GM18502 (cell line): ENCODE measurements at regions not wholly inside any gene's neighbourhood (a gene's known extent, or its start where the extent isn't known, plus 50 kb on each side); places are given as distances from the start of the nearest gene placed in this dataset.
"Not testable (repeated sequence)": the region's sequence is repeated elsewhere in the genome, so short reads cannot be mapped to it uniquely, and the experiment has no call there.

ENCODE experiments used
- ATAC-seq: cut with Tn5 transposase; IDR thresholded peaks from one replicate; pipeline ENCODE4 v1.9.1; 2021; ENCODE audit warnings: mild to moderate bottlenecking; ENCODE audit not compliant: unreplicated experiment, poor library complexity

DNA sequence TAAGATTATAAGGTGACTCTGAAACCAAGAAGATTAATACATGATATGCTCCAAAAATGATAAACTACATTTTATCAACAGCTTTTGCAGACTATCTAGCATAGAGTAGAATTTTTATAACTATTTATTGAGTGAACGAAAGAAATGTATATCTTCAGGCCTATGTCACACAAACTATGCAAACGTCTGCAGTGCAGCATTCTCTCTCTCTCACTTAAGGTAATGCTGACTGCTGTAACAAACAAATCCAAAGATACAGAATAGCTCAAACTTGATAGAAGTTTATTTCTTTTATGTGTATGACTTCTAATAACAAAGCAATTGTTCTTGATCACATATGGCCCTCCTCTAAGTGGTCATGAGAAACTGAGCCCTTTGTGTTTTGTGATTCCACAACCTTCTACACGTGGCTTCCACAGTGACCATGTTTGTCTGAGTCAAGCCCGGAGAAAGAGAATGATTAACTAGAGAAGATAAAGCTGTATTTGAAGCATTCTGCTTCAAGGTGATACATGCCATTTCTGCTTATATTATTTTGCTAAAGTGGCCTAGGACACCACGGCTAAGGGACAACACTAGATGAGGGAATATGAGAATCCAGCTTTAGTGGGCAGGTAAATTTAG lies 1352.7 kb upstream of the TMEM132C start:
- ATAC-seq = no peak

DNA sequence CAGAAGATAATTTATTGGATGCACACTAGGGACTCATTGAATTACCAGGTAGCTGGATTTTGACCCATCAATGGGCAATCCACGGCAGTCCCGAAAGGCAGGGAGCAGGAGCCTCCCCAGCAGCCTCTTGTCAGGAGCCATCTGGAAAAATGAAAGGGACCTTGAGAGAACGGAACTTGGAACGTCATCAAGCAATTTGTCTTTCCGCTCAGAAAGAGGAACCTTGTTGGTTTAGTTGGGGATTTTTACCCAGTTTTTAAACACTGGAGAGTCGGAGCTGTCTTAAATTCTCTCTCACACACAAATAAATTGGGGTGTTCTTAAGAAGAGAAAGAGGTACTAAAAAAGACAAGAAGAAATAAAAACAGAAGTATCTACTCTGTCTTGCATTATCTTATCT lies 1351.7 kb upstream of the TMEM132C start:
- no peak for ATAC-seq

DNA sequence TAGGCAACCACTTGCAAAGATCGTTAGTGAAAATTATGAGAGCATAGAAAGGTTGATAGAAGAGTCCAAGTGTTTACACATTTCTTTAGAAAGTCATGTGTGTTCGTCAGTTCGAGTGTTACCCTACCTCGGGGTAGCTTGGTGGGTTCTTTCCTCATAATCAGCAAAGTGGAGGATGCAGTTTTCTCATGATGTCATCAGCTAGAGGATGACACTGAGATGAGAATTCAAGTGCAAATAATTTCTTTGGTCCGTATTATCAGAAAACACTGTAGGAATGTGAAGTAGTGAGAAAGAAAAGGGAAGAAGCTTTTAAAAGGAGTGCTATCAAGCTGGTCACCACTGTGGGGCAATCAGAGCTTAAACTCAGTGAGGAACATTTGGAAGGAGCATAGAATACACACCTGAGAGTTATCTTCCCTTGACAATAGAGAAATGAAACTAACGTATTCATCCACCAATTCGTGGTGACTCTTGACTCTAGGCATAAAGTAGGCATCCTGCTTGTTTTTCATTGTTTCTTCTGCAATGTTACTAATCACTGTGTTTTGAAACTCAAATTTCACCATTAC lies 1340.9 kb upstream of the TMEM132C start:
- no peak for ATAC-seq

- no peak for ATAC-seq
Measured at GRCh38 chr12:126930234-126930633, 1336.7 kb upstream of the TMEM132C start.

DNA sequence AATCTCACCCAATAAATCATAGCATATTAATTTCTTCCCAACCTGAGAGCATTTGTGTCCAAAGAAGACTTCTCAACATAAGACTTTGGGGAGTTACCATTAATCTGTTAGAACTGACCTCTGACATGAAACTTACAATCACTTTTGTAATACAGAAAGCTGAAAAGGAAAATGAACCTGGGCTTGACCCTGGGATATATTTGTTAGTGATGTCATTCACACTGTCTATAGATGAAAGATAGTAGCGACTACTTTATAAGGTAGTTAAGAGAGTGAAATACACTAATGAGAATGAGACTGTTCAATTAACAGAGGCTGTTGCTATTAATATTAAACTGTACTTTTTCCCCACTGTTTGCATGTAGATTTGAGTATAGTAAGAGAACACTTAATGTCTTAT lies 1334.8 kb upstream of the TMEM132C start:
- no peak for ATAC-seq

- ATAC-seq = no peak
Measured at GRCh38 chr12:126935435-126935834, 1331.5 kb upstream of the TMEM132C start.

DNA sequence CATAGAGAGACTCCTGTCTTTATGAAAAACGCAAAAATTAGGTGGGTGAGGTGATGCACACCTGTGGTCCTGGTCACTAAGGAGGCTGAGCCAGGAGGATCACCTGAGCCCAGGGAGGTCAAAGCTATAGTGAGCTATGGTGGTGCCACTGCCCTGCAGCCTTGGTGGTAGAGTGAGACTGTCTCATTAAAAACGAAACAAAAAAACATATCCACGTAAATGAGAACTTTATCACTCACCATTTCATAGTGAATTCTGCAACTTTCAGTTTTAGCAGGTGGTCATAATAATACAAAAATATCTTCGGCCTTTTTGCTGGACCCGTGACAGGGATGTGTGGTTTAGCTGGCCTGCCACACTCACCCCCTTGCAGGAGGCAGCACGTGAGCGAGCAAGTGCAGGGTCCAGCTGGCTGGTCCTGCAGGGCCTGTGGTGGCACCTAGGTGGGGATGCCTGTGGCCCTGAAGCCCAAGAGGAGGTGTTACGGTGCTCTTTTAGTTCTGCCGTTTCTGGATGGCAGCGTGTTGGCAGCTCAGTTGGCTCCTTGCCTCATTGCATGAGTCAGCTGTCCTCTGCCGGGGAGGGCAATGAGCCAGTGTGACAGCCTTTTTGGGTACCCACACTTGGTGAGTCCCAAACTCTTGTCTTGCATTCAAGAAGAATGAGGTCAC lies 1330.7 kb upstream of the TMEM132C start:
- ATAC-seq = no peak

DNA sequence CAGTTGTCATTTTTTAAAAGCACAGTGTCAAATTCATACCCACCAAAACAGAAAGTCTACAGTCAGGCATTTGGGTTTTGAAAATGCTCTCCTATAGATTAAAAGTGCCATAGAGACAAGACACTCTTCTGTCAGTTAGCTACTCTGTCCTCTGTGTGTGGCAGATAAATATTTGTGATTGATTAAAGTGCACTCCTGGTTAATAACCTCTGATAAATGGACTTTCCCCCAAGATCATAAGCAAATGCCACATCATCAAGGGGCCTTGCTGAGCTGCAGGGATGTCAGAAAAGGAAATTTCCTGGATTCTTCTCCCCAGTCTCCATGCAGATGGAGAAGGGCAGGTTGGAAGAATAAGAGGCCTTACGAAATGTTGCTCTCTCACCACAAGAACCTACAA lies 1329.5 kb upstream of the TMEM132C start:
- no peak for ATAC-seq

DNA sequence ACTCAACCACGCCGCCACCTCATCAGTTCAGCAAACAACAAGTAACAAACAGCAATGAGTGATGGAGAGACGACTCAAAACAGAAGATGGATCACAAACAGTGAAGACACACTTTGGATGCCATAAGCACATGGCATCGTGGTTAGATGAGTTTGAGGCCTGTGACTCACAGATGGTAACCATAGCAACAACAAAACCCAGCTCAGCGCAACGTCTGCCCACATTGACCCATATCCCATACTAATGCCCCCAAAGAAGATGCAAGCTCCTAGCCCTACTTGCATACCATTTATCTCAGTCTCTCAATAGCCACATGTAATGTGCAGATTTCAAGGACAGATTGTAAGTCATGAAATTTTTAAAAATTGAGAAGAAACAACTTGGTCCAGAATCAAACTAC lies 1322.3 kb upstream of the TMEM132C start:
- ATAC-seq = no peak

DNA sequence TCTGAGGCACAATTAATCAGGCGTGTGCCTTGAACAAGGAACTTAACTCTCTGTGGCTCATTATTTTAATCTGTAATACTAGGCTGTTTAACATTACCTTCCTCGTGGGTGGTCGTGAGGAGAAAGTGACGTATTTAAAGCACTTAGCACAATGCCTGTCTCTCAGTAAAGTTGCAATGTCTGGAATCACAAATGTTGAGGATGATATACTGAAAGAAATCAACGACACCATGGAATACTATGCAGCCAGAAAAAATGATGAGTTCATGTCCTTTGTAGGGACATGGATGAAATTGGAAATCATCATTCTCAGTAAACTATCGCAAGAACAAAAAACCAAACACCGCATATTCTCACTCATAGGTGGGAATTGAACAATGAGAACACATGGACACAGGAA lies 1320.0 kb upstream of the TMEM132C start:
- not testable (repeated sequence) for ATAC-seq

DNA sequence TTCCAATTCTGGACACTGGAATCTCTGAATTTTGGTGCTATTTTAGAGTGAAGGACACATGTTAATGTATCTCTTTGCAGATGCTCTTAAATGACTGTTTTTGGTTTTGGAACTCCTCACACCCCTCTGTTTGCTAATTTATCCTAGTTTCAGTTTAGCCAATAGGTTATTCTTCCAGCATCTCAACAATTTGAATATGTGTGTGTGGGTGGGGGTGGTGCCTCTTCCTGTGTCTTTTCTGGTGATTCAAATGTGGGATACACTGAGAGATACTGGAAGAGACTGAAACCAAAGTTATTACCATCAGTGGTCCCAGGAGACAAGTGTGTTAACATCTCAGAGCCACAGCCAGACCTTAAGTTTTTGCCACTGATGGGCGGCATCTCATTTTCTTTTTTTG lies 1317.4 kb upstream of the TMEM132C start:
- ATAC-seq = no peak

GRCh38 chr12:126950266-126950665 lies 1316.7 kb upstream of the TMEM132C start:
- ATAC-seq = no peak

GRCh38 chr12:126952096-126953007 lies 1314.6 kb upstream of the TMEM132C start:
- ATAC-seq = no peak

- no peak for ATAC-seq
Measured at GRCh38 chr12:126953365-126953889, 1313.5 kb upstream of the TMEM132C start.

GRCh38 chr12:126960221-126960620 lies 1306.7 kb upstream of the TMEM132C start:
- no peak for ATAC-seq

DNA sequence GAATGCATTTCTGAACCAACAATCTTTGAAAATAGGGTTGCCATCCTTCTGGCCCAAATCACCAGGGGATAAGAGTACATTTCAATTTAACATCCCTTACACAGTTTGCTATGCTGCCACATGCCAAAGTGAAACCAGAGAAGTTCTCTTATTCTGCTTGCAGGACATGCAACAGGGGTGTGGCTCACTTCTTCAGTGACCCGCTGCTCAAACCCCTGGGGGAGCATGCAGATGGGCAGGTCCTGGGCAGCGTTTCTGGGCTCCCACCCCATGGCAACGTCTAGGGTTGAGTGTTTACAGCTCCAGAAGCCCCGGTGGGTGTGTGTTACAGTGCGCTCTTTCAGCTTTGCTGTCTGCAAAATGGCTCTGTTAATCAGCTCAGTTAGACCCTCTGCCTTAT lies 1306.3 kb upstream of the TMEM132C start:
- ATAC-seq = no peak

- ATAC-seq = no peak
Measured at GRCh38 chr12:126963825-126964224, 1303.1 kb upstream of the TMEM132C start.

GRCh38 chr12:126966498-126966897 lies 1300.5 kb upstream of the TMEM132C start:
- no peak for ATAC-seq

- no peak for ATAC-seq
Measured at GRCh38 chr12:126967152-126967551, 1299.8 kb upstream of the TMEM132C start.

DNA sequence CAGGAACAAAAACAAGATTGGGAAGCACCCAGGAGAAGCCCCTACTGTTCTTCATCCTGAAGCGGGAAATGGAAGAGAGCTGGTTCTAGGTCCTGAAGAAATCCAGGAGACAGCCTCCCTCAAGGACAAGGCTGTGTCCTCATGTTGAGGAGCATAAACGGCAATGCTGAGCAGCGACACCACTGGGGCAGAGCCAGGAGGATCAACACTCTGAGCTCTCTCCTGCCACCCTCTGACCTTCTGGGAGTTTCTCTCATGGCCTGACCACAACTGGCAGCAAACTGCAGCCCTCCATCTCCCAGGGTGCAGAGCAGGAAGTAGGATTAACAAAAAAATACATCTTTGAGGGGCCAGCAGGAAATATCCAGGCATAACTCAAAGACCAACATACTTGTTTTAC lies 1292.2 kb upstream of the TMEM132C start:
- ATAC-seq = no peak

- ATAC-seq = no peak
Measured at GRCh38 chr12:126976579-126976978, 1290.4 kb upstream of the TMEM132C start.
